ENCODE measurements at regions not wholly inside any gene's neighbourhood (a gene's known extent, or its start where the extent isn't known, plus 50 kb on each side); places are given as distances from the start of the nearest gene placed in this dataset.

DNA sequence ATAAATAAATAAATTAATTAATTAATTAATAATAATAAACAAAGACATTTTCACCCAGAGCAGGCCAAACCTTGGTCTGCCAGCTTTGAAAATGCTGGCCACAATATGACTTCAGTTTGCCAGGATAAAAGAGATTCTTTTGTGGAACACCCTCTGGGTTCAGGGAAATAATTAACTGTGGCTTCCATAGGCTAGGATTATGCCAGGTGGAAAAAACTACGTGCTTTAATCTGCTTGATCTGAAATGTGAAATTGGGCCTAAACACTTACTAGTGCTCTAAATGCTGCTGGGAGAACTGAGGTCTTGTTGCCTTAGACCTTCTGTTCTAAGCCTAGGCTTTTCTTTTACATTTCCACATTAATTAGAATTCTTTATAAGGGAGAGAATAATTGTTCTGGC is 650.0 kb downstream of the DIAPH3 start:
- DNase-seq = no peak
- ATAC-seq = no peak
- Histone ChIP-seq H3K4me1 (no peaks in the 10 kb centered on the region), H3K27ac (no peak overlapping the region), H3K4me3 (no peak overlapping the region), H3K9me3 (no peaks in the 10 kb centered on the region), H3K27me3 (no peaks in the 10 kb centered on the region), H3K36me3 (no peaks in the 10 kb centered on the region)
- intact Hi-C loops (cut with DNase I) = no loop called here
- 87 to 100% (median 91%) methylated on average over 1 of the region's 1 CpG for WGBS, 4 donors
- TF ChIP-seq, protein P1, sequence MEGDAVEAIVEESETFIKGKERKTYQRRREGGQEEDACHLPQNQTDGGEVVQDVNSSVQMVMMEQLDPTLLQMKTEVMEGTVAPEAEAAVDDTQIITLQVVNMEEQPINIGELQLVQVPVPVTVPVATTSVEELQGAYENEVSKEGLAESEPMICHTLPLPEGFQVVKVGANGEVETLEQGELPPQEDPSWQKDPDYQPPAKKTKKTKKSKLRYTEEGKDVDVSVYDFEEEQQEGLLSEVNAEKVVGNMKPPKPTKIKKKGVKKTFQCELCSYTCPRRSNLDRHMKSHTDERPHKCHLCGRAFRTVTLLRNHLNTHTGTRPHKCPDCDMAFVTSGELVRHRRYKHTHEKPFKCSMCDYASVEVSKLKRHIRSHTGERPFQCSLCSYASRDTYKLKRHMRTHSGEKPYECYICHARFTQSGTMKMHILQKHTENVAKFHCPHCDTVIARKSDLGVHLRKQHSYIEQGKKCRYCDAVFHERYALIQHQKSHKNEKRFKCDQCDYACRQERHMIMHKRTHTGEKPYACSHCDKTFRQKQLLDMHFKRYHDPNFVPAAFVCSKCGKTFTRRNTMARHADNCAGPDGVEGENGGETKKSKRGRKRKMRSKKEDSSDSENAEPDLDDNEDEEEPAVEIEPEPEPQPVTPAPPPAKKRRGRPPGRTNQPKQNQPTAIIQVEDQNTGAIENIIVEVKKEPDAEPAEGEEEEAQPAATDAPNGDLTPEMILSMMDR (IDR thresholded peaks at IDR 0.05) = no peak
- TF ChIP-seq POLR2A (IDR thresholded peaks at IDR 0.05) = no peak

DNA sequence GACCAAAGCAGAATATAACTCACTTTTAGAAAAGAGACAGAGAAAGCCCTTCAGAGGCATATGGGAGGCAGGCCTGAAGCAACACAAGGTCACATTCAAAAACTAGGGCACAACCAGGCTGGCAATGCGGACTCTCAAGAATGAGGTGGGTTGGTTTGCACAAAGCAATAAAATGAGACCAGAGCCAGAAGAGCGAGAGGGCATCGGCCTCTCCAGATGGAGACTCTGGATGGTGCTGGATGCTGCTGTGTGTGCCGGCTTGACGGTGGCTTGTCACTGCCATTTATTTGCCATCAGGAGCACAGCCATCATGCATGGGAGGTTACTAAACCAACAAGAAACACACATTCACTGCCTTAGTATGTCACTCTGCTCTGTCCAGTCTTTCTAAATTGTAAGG is 649.4 kb downstream of the DIAPH3 start:
- no peak overlapping the region for H3K27ac ChIP-seq
- WGBS, 4 donors = 94 to 99% (median 98%) methylated on average over 5 of the region's 5 CpGs

DNA sequence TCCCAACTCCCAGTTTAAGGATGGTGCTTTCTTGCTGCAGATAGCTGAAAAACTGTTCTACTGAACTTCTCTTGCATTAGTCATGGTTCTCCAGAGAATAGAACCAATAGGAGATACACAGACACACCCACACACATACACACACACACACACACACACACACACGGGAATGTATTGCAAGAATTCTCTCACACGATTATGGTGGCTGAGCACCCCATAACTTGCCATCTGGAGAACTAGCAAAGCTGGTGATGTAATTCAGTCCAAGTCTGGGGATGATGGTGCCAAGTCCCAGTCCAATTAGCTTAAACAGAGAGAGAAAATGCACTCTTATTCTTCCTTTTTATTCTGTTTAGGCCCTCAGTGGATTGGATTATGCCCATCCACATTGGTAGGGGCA is 643.9 kb downstream of the DIAPH3 start:
- TF ChIP-seq POLR2A (IDR thresholded peaks at IDR 0.05) = no peak
- TF ChIP-seq, protein P1 (IDR thresholded peaks at IDR 0.05) = no peak
- ATAC-seq (no peak), DNase-seq (no peak)
- H3K27ac ChIP-seq = no peak overlapping the region
- no peaks in the 10 kb centered on the region for H3K9me3 ChIP-seq
- intact Hi-C loops (cut with DNase I) = no loop called here
- 74 to 93% (median 85%) methylated on average over 2 of the region's 2 CpGs for WGBS, 4 donors
- H3K27me3 ChIP-seq = no peaks in the 10 kb centered on the region
- H3K4me3 ChIP-seq = no peak overlapping the region
- no peaks in the 10 kb centered on the region for H3K4me1 ChIP-seq
- no peaks in the 10 kb centered on the region for H3K36me3 ChIP-seq

More for the DNA sequence above, 649.4 kb downstream of the DIAPH3 start:
- DNase-seq (no peak), ATAC-seq (no peak)
- Histone ChIP-seq H3K4me1 (no peaks in the 10 kb centered on the region), H3K27me3 (no peaks in the 10 kb centered on the region), H3K9me3 (no peaks in the 10 kb centered on the region), H3K4me3 (no peak overlapping the region), H3K36me3 (no peaks in the 10 kb centered on the region)
- intact Hi-C loops (cut with DNase I) = no loop called here
- no peak for TF ChIP-seq POLR2A (IDR thresholded peaks at IDR 0.05)
- TF ChIP-seq, protein P1 (IDR thresholded peaks at IDR 0.05) = no peak

DNA sequence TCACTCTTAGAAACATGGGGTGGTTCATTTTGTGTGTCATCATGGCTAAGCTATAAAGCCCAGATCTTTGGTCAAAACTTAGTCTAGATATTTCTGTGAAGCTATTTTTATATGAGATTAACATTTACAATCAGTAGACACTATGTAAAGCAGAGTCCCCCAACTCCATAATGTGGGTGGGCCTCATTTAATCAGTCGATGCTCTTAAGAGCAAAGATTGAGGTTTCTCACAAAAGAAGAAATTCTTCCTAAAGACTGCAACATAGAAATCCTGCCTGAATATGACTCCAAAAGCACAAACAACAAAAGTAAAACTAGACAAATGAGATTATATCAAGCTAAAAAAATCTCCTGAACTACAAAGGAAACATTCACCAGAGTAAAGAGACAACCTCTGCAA is 642.2 kb downstream of the DIAPH3 start:
- intact Hi-C loops (cut with DNase I) = no loop called here
- Histone ChIP-seq H3K4me3 (no peak overlapping the region), H3K27ac (no peak overlapping the region), H3K36me3 (no peaks in the 10 kb centered on the region), H3K27me3 (no peaks in the 10 kb centered on the region), H3K9me3 (no peaks in the 10 kb centered on the region), H3K4me1 (no peaks in the 10 kb centered on the region)
- ATAC-seq (no peak), DNase-seq (no peak)
- 97 to 100% (median 99%) methylated on average over 1 of the region's 1 CpG for WGBS, 4 donors
- TF ChIP-seq POLR2A (IDR thresholded peaks at IDR 0.05) = no peak
- TF ChIP-seq, protein P1 (IDR thresholded peaks at IDR 0.05) = no peak

All from heart left ventricle (tissue), 16 donors.